GM21390 (cell line): ENCODE measurements at regions not wholly inside any gene's neighbourhood (a gene's known extent, or its start where the extent isn't known, plus 50 kb on each side); places are given as distances from the start of the nearest gene placed in this dataset.

Source experiments
- ATAC-seq: cut with Tn5 transposase; IDR thresholded peaks from one replicate; pipeline ENCODE4 v1.9.1; 2021; ENCODE audit not compliant: unreplicated experiment

GRCh38 chr12:41893491-41893890 lies 251.2 kb downstream of the GXYLT1 start:
- ATAC-seq, result no peak

- ATAC-seq, result no peak
Observed at GRCh38 chr12:41892302-41892701, 252.4 kb downstream of the GXYLT1 start.

- no peak for ATAC-seq
Observed at GRCh38 chr12:41891226-41891625, 253.4 kb downstream of the GXYLT1 start.

- ATAC-seq, result no peak
Observed at GRCh38 chr12:41888285-41888684, 256.4 kb downstream of the GXYLT1 start.

GRCh38 chr12:41881891-41882805 lies 262.5 kb downstream of the GXYLT1 start:
- ATAC-seq, result no peak

- ATAC-seq, result no peak
Observed at GRCh38 chr12:41869432-41869831, 275.2 kb downstream of the GXYLT1 start.

- no peak for ATAC-seq
Observed at GRCh38 chr12:41866878-41867430, 277.7 kb downstream of the GXYLT1 start.

- no peak for ATAC-seq
Observed at GRCh38 chr12:41856228-41856627, 288.4 kb downstream of the GXYLT1 start.

- no peak for ATAC-seq
Observed at GRCh38 chr12:41850046-41850445, 294.6 kb downstream of the GXYLT1 start.

- no peak for ATAC-seq
Observed at GRCh38 chr12:41846718-41847117, 298.0 kb downstream of the GXYLT1 start.

- no peak for ATAC-seq
Observed at GRCh38 chr12:41836416-41836815, 308.3 kb downstream of the GXYLT1 start.

- ATAC-seq, result no peak
Observed at GRCh38 chr12:41835556-41835955, 309.1 kb downstream of the GXYLT1 start.

- ATAC-seq, result no peak
Observed at GRCh38 chr12:41819948-41820347, 324.7 kb downstream of the GXYLT1 start.

GRCh38 chr12:41804026-41804425 lies 340.6 kb downstream of the GXYLT1 start:
- ATAC-seq, result no peak

- ATAC-seq, result no peak
Observed at GRCh38 chr12:41802803-41803202, 341.9 kb downstream of the GXYLT1 start.

- ATAC-seq, result no peak
Observed at GRCh38 chr12:41801261-41801660, 343.4 kb downstream of the GXYLT1 start.

- ATAC-seq, result no peak
Observed at GRCh38 chr12:41799671-41800070, 345.0 kb downstream of the GXYLT1 start.

- ATAC-seq, result no peak
Observed at GRCh38 chr12:41795910-41796309, 348.8 kb downstream of the GXYLT1 start.

- no peak for ATAC-seq
Observed at GRCh38 chr12:41795051-41795600, 349.5 kb downstream of the GXYLT1 start.

- no peak for ATAC-seq
Observed at GRCh38 chr12:41794336-41794735, 350.3 kb downstream of the GXYLT1 start.

- no peak for ATAC-seq
Observed at GRCh38 chr12:41784957-41785356, 359.7 kb downstream of the GXYLT1 start.

- no peak for ATAC-seq
Observed at GRCh38 chr12:41778934-41779333, 365.7 kb downstream of the GXYLT1 start.
